Brain pericyte (primary cell): ENCODE measurements at regions not wholly inside any gene's neighbourhood (a gene's known extent, or its start where the extent isn't known, plus 50 kb on each side); places are given as distances from the start of the nearest gene placed in this dataset.
A peak's percentile ranks its signal among the peaks of the same experiment; 100 is the strongest.

Experiments used
- DNase-seq: peaks from one replicate; pipeline ENCODE4 v3.0.0-alpha.2; 2012; ENCODE audit warnings: low read depth, low spot score

DNA sequence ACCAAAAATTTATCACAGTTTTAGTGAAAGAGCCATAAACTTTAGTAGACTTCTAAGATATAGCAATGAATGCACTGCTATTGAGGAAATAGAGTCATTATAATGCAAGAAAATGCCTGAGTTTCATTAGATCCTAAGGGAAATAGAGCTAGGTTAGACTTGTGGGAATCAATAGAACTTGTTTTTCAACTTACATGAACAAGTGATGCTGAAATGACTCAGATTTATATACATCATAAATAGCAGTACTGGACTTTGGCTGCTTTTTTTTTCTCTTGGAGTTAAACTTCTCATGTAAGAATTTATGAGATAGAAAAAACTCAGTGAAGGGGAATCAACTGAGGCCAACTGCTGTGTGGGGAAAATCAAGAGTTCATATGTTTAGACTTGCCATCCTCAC lies 216.5 kb upstream of the AADAT start:
- no peak for DNase-seq

GRCh38 chr4:170305627-170306026 lies 215.9 kb upstream of the AADAT start:
- DNase-seq, result no peak

- DNase-seq, result no peak
Observed at GRCh38 chr4:170281027-170281426, 191.3 kb upstream of the AADAT start.

GRCh38 chr4:170278460-170278859 lies 188.7 kb upstream of the AADAT start:
- no peak for DNase-seq

GRCh38 chr4:170274616-170275015 lies 184.9 kb upstream of the AADAT start:
- DNase-seq, result no peak

DNA sequence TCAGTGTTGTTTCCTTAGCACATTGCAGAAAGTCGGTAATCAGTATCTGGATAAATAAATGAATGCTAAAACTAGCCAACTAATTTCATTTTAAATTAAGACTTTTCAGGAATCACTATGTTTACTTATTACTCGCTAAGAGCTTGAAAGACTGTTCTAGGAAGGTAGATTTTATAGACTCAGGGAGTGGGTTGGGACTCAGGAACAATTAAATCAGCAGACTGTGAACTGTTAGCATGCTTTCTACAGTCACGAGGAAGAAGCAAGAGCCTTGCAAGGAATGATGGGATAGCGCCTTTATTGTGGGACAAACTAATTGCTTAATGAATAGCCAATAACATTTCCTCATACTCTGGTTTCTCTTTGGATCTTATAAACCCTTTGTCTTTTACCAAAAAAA lies 183.2 kb upstream of the AADAT start:
- no peak for DNase-seq

DNA sequence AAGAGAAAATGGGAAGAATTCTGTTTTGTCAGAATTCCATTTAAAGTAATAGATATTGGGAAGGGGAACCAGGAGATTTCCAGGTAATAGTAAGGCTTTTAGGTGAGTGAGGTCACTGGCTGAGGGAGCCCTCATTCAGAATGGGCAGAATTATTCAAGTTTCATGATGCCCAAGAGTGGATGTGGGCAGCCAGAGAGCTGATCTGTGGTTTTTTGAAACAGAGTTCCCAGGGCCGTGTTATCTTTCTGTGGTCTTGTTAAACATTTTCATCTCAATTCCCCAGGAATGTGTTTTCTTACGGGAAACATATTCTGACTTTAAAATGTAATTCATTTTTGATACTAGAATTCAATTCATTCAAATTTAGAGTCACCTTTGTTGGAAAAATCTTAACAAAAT lies 182.0 kb upstream of the AADAT start:
- no peak for DNase-seq

GRCh38 chr4:170270628-170271027 lies 180.9 kb upstream of the AADAT start:
- DNase-seq, result no peak

GRCh38 chr4:170269950-170270349 lies 180.2 kb upstream of the AADAT start:
- no peak for DNase-seq

GRCh38 chr4:170259631-170260153 lies 169.9 kb upstream of the AADAT start:
- DNase-seq, result peak; percentile 79

DNA sequence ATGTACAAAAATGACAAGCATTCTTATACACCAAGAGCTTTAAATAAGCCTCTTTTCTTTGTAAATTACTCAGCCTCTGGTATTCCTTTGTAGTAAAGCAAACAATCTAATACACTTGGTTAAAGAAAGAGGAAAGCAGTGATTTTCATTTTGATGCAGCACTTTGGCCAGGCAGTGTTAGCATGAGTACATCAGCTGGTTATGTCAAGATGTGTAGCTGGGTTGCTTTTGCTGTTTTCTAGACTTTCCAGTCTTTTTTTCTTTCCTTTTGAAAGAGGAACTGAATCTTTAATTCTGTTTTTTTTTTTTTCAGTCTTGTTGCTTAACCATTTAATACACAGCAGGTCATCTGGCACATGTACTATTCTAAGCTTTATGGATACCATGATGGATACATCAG lies 167.1 kb upstream of the AADAT start:
- no peak for DNase-seq

- no peak for DNase-seq
Observed at GRCh38 chr4:170248576-170248975, 158.8 kb upstream of the AADAT start.

DNA sequence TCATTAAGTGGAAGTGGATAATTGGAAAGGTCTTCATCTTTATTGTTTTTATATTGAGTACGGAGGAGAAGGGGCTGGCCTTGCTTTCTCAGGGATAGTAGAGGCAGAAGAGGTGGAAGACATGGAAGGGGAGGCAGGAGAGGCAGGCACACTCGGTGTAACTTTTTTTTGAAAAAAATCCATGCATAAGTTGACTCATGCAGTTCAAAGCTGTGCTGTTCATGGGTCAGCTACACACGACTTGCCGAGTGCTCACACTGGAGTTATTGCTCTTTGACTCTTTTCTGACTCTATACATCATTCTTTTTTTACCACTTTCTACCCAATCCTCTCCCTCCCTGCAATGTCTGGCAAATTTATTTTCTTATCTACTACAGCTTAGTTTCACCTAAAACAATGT lies 158.3 kb upstream of the AADAT start:
- DNase-seq, result no peak

GRCh38 chr4:170247596-170247995 lies 157.8 kb upstream of the AADAT start:
- no peak for DNase-seq

- DNase-seq, result no peak
Observed at GRCh38 chr4:170243662-170244288, 154.0 kb upstream of the AADAT start.

- DNase-seq, result no peak
Observed at GRCh38 chr4:170242471-170242870, 152.7 kb upstream of the AADAT start.

GRCh38 chr4:170234800-170235199 lies 145.0 kb upstream of the AADAT start:
- DNase-seq, result no peak

DNA sequence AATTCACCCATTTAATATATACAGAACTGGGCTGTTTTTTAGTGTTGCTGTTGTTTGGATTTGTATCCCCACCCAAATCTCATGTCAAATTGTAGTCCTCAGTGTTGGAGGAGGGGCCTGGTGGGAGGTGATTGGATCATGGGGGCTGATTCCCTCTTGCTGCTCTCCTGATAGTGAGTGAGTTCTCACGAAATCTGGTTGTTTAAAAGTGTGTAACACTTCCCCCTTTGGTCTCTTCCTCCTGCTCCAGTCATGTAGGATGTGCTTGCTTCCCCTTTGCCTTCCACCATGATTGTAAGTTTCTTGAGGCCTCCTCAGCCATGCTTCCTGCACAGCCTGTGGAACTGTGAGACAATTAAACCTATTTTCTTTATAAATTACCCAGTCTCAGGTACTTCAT lies 141.6 kb upstream of the AADAT start:
- no peak for DNase-seq

DNA sequence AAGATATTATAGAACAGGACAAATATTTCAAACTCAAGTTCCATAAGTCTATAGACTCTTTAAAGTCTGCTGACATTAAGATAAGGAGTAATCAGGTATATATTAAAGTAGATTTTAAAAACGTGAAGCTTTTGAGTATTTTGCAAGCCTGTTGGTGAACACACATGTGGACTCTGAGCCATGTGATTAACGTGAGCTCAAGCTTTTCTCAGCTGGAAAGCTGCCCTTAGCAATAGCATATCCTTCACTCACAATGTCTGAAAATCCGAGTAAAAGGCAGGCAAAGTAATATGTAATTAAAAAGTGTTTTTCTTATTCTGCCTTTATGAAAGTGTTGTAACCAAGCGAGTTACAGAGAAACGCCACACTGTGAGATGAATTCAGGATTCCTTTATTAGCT lies 140.5 kb upstream of the AADAT start:
- DNase-seq, result no peak

DNA sequence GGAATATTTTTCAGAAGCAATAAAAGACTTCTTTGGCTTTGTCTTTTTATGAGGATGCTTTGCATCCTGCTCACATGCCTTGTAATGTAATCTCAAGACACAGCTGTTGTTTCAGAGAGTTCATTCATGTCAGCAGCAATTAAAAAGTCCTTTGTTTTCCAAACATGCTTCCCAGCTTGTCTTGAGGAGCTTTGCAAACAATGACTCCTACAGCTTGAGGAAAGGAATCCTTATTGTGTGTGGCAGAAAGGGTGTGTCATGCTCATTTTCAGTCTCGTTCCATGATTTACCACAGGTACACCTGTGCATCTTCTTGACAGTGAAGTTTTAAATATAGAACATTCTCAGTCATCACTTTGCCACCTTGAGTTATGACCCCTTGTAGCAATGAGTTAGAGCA lies 139.2 kb upstream of the AADAT start:
- no peak for DNase-seq

DNA sequence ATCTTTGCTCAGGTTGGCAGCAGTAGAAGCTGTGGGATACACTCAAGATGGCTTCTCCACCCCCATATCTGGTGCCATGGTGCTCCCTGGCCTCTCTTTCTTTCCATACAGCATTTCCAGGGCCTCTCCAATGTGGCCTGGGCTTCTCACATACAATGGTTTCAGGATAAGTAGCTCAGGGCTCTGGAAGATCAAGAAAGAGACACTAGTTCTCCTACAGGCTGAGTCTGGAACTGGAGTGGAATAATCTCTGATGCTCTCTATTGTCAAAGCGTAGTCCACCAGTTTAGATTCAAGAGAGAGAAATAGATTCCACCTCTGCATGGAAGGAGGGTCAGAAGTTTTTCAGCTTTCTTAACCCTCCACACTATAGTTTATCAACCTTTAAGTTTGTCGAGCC lies 138.2 kb upstream of the AADAT start:
- DNase-seq, result no peak

DNA sequence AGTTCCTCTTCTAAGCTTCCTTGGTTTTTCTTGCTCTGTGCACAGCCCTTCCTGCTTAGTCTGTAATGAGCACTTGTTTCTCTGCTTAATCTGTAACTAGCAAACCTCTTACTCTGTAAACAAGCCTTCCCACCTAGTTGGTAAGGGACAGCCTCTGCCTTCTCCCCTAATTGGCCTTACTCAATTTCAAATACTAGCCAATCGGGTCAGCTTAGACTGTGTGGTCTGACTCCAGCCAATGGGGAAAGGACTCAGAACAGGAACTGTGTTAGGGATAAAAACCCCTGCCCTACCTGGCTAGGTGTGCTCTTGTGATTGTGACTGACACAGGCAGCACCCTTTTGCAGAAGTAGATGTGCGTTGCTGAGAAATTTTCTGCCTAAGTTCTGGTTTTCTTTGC lies 136.5 kb upstream of the AADAT start:
- DNase-seq, result no peak

GRCh38 chr4:170214731-170215130 lies 125.0 kb upstream of the AADAT start:
- DNase-seq, result no peak

GRCh38 chr4:170214101-170214500 lies 124.3 kb upstream of the AADAT start:
- no peak for DNase-seq
